WTC11 (cell line): ENCODE measurements at regions not wholly inside any gene's neighbourhood (a gene's known extent, or its start where the extent isn't known, plus 50 kb on each side); places are given as distances from the start of the nearest gene placed in this dataset.

ENCODE experiments used
- CREM ChIP-seq: sonication (generic); formaldehyde crosslinking; IDR thresholded peaks from 2 replicates; pipeline ENCODE4 v1.8.1; 2022; ENCODE audit warnings: mild to moderate bottlenecking, missing genetic modification reagents, moderate library complexity
- CTCF ChIP-seq: fragments of 200-600 bp; IDR thresholded peaks from 2 replicates; pipeline ENCODE4 v1.8.0; 2022; ENCODE audit warnings: antibody characterized with exemption
- JUN ChIP-seq: sonication (generic); formaldehyde crosslinking; IDR thresholded peaks from 2 replicates; pipeline ENCODE4 v1.8.0; 2023; ENCODE audit warnings: mild to moderate bottlenecking, missing genetic modification reagents
- NR2C2 ChIP-seq: sonication (generic); formaldehyde crosslinking; IDR thresholded peaks from 2 replicates; pipeline ENCODE4 v1.8.0; 2022; ENCODE audit warnings: mild to moderate bottlenecking, missing genetic modification reagents
- PRRX2 ChIP-seq: fragments of 250-450 bp; sonication (Bioruptor Pico); IDR thresholded peaks from 2 replicates; pipeline ENCODE4 v1.8.0; 2021; ENCODE audit warnings: mild to moderate bottlenecking
- TF ChIP-seq, protein P1 (sequence below): sonication (generic); formaldehyde crosslinking; IDR thresholded peaks from 2 replicates; pipeline ENCODE4 v1.8.0; 2022; ENCODE audit warnings: mild to moderate bottlenecking, missing genetic modification reagents

GRCh38 chr10:78706726-78707540 is 361.8 kb upstream of the ZMIZ1 start:
- TF ChIP-seq CTCF (no peak), JUN (no peak), CREM (CRISPR knock-in tag) (no peak), NR2C2 (no peak), PRRX2 (CRISPR knock-in tag) (no peak)
- TF ChIP-seq, protein P1, sequence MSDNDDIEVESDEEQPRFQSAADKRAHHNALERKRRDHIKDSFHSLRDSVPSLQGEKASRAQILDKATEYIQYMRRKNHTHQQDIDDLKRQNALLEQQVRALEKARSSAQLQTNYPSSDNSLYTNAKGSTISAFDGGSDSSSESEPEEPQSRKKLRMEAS (CRISPR knock-in tag), result no peak
